ENCODE measurements at regions not wholly inside any gene's neighbourhood (a gene's known extent, or its start where the extent isn't known, plus 50 kb on each side); places are given as distances from the start of the nearest gene placed in this dataset.
"Not testable (repeated sequence)": the region's sequence is repeated elsewhere in the genome, so short reads cannot be mapped to it uniquely, and the experiment has no call there.

- intact Hi-C loops (cut with DNase I; ENCODE audit: low total_unique reads); H3K27me3 ChIP-seq (replicated peaks in 1 of 7); H3K9me3 ChIP-seq: not testable (repeated sequence)
- Histone ChIP-seq H3K4me1 (peaks cover 5 to 45% (median 28%) of the 10 kb centered on the region in 6 donors), H3K36me3 (peaks cover 0 to 17% (median 5%) of the 10 kb centered on the region in 6 donors), H3K27ac (peak overlapping the region in 7 of 8 donors; percentile 90 to 96 (median 94)), H3K4me3 (peak overlapping the region; percentile 81 to 99 (median 90))
- 1 to 4% (median 3%) methylated on average over 28 to 52 of the region's 62 CpGs for WGBS, 5 donors
- TF ChIP-seq POLR2AphosphoS5 (IDR thresholded peaks at IDR 0.05), result peak in 2 of 3 donors; percentile 69 to 77
- TF ChIP-seq, protein P1, sequence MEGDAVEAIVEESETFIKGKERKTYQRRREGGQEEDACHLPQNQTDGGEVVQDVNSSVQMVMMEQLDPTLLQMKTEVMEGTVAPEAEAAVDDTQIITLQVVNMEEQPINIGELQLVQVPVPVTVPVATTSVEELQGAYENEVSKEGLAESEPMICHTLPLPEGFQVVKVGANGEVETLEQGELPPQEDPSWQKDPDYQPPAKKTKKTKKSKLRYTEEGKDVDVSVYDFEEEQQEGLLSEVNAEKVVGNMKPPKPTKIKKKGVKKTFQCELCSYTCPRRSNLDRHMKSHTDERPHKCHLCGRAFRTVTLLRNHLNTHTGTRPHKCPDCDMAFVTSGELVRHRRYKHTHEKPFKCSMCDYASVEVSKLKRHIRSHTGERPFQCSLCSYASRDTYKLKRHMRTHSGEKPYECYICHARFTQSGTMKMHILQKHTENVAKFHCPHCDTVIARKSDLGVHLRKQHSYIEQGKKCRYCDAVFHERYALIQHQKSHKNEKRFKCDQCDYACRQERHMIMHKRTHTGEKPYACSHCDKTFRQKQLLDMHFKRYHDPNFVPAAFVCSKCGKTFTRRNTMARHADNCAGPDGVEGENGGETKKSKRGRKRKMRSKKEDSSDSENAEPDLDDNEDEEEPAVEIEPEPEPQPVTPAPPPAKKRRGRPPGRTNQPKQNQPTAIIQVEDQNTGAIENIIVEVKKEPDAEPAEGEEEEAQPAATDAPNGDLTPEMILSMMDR (IDR thresholded peaks at IDR 0.05 in 8 of 11, conservative IDR thresholded peaks at IDR 0.05 in 3 of 11), result peak in 5 of 11 experiments; percentile 15 to 44 (median 30)
- peak; percentile 89 for DNase-seq
Measured at GRCh38 chr17:45585794-45586650, 95.5 kb upstream of the PLEKHM1 start.

GRCh38 chr17:45586651-45586934 is 96.1 kb upstream of the PLEKHM1 start:
- intact Hi-C loops (cut with DNase I; ENCODE audit: low total_unique reads); H3K27me3 ChIP-seq (replicated peaks in 1 of 7); DNase-seq; H3K9me3 ChIP-seq: not testable (repeated sequence)
- 81 to 83% (median 81%) methylated on average over 5 to 6 of the region's 6 CpGs; no CpG with 5 or more reads in 2 of the 5 donors for WGBS, 5 donors
- Histone ChIP-seq H3K36me3 (peaks cover 0 to 11% (median 2%) of the 10 kb centered on the region in 6 donors), H3K4me1 (peaks cover 5 to 39% (median 27%) of the 10 kb centered on the region in 6 donors), H3K27ac (peak overlapping the region in 4 of 8 donors; percentile 92 to 96 (median 95)), H3K4me3 (peak overlapping the region in 4 of 8 donors; percentile 81 to 91 (median 87))

- WGBS, 5 donors, result 13 to 16% (median 14%) methylated on average over 5 to 6 of the region's 6 CpGs
- peaks cover 0 to 10% (median 0%) of the 10 kb centered on the region in 7 donors for H3K27me3 ChIP-seq (replicated peaks in 1 of 7)
- intact Hi-C loops (cut with DNase I; ENCODE audit: low total_unique reads); H3K36me3 ChIP-seq; H3K4me3 ChIP-seq; H3K27ac ChIP-seq; H3K9me3 ChIP-seq; H3K4me1 ChIP-seq: not testable (repeated sequence)
- DNase-seq, result peak; percentile 95
- TF ChIP-seq POLR2AphosphoS5 (IDR thresholded peaks at IDR 0.05), result peak in 1 of 3 donors; percentile 55
- TF ChIP-seq, protein P1 (IDR thresholded peaks at IDR 0.05 in 8 of 11, conservative IDR thresholded peaks at IDR 0.05 in 3 of 11), result peak; percentile 63 to 88 (median 76)
Measured at GRCh38 chr17:45592433-45592923, 102.0 kb upstream of the PLEKHM1 start.

GRCh38 chr17:45596347-45596746 is 105.8 kb upstream of the PLEKHM1 start:
- intact Hi-C loops (cut with DNase I; ENCODE audit: low total_unique reads); H3K4me3 ChIP-seq; H3K4me1 ChIP-seq; H3K9me3 ChIP-seq; H3K36me3 ChIP-seq; DNase-seq; H3K27ac ChIP-seq: not testable (repeated sequence)
- WGBS, 5 donors, result 75 to 93% (median 76%) methylated on average over 4 of the region's 4 CpGs
- peaks cover 0 to 10% (median 0%) of the 10 kb centered on the region in 7 donors for H3K27me3 ChIP-seq (replicated peaks in 1 of 7)

- H3K9me3 ChIP-seq; H3K4me3 ChIP-seq; H3K36me3 ChIP-seq; H3K27ac ChIP-seq; H3K4me1 ChIP-seq; intact Hi-C loops (cut with DNase I; ENCODE audit: low total_unique reads); DNase-seq: not testable (repeated sequence)
- 37 to 67% (median 40%) methylated on average over 2 to 14 of the region's 21 CpGs for WGBS, 5 donors
- H3K27me3 ChIP-seq (replicated peaks in 1 of 7), result peaks cover 0 to 10% (median 0%) of the 10 kb centered on the region in 7 donors
Measured at GRCh38 chr17:45600052-45601012, 109.8 kb upstream of the PLEKHM1 start.

- H3K27me3 ChIP-seq (replicated peaks in 1 of 7); H3K36me3 ChIP-seq; H3K9me3 ChIP-seq; H3K4me1 ChIP-seq; DNase-seq; H3K4me3 ChIP-seq; H3K27ac ChIP-seq; intact Hi-C loops (cut with DNase I; ENCODE audit: low total_unique reads): not testable (repeated sequence)
- WGBS, 5 donors, result 85 to 98% (median 91%) methylated on average over 9 to 13 of the region's 18 CpGs; no CpG with 5 or more reads in 1 of the 5 donors
Measured at GRCh38 chr17:45601013-45601412, 110.5 kb upstream of the PLEKHM1 start.

DNA sequence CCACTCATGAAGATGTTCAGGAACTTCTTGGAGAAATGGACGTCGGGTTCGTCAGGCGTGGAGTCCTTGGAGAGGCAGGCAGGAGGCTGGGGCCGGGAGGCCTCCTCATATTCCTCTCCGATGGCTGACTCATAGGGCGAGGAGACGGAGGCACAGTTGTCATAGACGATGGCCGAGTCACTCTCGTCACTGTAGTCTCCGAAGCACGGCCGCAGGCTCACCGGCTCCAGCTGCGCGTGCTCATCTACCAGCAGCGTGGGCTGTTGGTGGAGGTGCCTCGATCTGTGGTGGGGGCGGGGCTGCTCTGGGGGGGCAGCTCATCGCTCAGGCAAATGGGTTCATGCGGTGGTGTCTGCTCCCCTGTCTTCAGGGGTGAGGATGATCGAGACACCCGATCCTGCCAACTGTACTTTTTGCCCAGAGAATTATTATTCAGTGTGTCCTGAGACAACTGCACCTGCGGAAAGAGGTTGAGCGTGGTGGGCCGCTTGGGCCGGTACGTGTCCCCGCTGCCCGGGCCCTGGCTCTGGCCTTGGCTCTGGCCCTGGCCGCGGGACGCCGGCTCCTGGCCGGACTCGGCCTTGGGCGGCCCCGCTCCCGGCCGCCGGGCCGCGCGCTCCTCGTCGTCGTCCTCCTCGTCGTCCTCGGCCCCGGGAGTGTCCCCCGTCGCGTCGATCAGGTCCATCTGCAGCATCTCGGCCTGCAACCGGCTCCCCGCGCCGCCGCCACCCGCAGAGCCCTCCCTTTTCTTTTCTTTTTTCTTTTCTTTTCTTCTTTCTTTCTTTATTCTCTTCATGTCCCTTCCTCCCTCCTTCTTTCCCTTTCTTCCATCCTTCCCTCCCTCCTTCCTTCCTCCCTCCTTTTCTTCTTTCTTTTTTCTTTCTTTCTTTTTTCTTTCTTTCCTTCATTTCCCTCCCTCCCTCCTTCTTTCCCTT is 111.4 kb upstream of the PLEKHM1 start:
- H3K4me3 ChIP-seq; H3K27ac ChIP-seq; H3K9me3 ChIP-seq; intact Hi-C loops (cut with DNase I; ENCODE audit: low total_unique reads); DNase-seq; H3K36me3 ChIP-seq; H3K27me3 ChIP-seq (replicated peaks in 1 of 7); H3K4me1 ChIP-seq: not testable (repeated sequence)
- WGBS, 5 donors, result 54 to 95% (median 88%) methylated on average over 15 to 28 of the region's 63 CpGs
